Dermis microvascular lymphatic vessel endothelial cell (primary cell): ENCODE measurements at regions not wholly inside any gene's neighbourhood (a gene's known extent, or its start where the extent isn't known, plus 50 kb on each side); places are given as distances from the start of the nearest gene placed in this dataset.
A peak's percentile ranks its signal among the peaks of the same experiment; 100 is the strongest.
"Not testable (repeated sequence)": the region's sequence is repeated elsewhere in the genome, so short reads cannot be mapped to it uniquely, and the experiment has no call there.

ENCODE experiments used
- DNase-seq, 2 donors: peaks; one replicate each; pipeline versions ENCODE4 v3.0.0 to v3.0.0-alpha.2; 2010; ENCODE audit warnings: low read depth in 2 of 2

DNA sequence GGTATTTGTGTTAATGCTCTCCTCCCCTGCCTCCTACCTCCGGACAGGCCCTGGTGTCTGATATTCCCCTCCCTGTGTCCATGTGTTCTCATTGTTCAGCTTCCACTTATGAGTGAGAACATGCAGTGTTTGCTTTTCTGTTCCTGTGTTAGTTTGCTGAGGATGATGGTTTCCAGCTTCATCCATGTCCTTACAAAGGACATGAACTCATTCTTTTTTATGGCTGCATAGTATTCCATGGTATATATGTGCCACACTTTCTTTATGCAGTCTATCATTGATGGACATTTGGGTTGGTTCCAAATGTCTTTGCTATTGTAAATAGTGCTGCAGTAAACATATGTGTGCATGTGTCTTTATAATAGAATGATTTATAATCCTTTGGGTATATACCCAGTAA lies 105.2 kb upstream of the SNX2 start:
- not testable (repeated sequence) for DNase-seq

GRCh38 chr5:122673343-122673742 lies 101.5 kb upstream of the SNX2 start:
- DNase-seq = no peak

DNA sequence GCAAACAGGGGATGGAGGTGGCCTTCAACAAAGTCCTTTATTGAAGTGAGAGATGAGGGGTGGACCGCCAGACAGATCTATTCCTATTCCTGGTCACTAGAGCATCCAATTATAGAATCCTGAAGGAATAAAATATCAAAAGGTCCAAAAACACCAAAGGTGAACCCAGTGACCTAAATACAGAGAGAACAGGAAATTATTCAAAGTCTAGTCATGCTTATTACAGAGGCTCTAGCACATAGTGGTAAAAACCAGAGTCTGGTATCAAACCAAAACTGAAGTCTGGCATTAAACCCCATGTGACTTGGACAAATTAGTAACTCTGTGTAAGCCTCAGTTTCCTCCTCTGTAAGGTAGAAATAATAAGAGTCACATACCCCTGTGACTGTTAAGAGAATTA lies 100.5 kb upstream of the SNX2 start:
- no peak for DNase-seq

DNA sequence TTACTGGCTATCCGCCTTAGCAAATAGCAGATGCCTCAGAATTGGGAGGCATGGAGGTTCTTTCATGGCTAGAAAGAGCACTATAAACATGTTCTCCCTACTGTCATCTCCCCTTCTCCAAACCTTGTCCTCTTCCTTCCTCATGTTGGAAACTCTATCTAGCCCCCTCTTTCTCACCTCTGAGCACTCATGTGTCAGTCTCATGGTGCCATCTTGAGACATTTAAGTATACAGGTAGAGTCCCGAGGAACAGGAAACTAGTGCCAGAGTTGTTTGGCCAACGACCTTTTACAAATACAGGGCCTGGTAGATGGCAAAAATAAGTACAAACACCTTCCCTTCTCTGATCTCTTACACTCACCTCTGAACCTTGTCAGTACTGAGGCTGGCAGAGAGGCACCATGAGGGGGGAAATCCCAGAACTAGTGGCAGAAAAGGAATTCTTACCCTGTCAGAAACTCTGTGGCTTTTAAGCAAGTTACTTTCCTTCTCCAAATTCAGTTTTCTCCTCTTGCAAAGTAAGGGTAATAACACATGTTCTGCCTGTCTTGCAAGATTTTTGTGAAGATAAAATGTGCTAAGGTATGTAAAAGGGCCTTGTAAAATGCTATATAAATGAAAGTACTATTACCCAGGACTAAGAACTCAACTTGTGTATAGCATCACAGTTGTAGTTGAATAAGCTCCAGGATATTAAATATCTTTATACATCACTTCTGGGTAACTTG lies 94.1 kb upstream of the SNX2 start:
- DNase-seq = no peak

DNA sequence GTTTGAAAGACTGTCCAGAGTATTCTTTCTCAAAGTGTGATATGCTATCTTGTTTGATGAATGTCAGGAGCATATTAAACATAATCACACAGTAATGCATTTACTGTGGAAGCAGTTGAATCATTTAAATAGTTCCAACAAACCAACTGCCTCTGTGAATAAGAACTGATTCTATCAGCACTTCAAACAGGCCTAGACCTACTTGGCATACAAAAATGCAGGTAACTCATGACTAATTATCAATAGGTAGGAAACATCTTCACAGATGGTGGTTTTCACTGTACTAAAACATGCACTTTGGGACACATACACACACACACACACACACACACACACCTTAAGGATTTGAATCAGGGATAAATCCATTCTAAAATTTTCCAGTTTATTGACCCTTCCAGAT lies 91.2 kb upstream of the SNX2 start:
- no peak for DNase-seq

GRCh38 chr5:122690266-122690665 lies 84.6 kb upstream of the SNX2 start:
- no peak for DNase-seq

- DNase-seq = no peak
Observed at GRCh38 chr5:122691931-122692330, 82.9 kb upstream of the SNX2 start.

GRCh38 chr5:122693963-122694362 lies 80.9 kb upstream of the SNX2 start:
- DNase-seq = no peak

DNA sequence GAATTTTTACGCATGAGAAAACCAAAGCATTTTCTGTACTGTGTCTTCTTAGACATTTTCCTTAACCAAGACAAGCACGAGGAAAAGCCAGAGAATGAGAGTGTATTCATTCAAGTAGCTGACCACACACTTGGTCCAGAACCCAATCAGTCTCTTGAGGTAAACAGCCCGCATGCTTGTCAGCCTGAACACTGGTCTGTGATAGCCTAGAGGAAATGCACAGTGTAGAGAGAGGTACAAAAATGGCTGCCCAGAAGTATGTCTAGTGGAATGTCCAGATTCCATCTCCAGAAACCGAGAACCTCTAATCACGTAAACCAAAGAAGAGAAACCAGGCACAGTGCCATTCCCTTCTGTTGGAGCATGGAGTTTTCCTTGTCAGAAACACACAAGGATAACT lies 80.0 kb upstream of the SNX2 start:
- no peak for DNase-seq

DNA sequence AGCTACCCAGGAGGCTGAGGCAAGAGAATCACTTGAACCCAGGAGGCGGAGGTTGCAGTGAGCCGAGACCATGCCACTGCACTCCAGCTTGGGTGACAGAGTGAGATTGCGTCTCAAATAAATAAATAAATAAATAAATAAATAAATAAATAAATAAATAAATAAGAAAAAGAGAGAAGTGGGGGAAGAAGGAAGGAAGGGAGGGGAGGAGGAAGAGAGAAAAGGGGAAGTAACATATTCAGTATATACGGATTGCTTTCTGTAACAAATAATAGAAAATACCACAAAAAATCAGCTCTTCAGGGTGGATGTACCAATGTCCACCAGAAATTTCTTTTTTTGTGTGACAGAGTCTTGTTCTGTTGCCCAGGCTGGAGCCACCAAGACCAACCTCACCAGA lies 78.1 kb upstream of the SNX2 start:
- not testable (repeated sequence) for DNase-seq

DNA sequence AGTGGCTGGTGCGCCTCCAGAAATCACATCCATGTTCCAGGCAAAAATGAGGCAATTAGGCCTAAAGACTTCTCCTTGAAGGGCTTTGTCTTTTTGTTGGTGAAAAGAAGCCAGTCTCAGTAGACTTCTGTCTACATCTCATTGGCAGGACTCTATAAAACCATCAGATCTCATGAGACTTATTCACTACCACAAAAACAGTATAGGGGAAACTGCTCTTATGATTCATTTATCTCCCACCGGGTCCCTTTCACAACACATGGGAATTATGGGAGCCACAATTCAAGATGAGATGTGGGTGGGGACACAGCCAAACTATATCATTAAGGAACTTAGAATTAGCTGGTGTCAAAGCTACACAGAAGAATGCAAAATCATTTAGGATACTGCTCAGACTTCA lies 77.7 kb upstream of the SNX2 start:
- DNase-seq = no peak

- no peak for DNase-seq
Observed at GRCh38 chr5:122699201-122699600, 75.7 kb upstream of the SNX2 start.

- DNase-seq = no peak
Observed at GRCh38 chr5:122701640-122702523, 73.0 kb upstream of the SNX2 start.

DNA sequence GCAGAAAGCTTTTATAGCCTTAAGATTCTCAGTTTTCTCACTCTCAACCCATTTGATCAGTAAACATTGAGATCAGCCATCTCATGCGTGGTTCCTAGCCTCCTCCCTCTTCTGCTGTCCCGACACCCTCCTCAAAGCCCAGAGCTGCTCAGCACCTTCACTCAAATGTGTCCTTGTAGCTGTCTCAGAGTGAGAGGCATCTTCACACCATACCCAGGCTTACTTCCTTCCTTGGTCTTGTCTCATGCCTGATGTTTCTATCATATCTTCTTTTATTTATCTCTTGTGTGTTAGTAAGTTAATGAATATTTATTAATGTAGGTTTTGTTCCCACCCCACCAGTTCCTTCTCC lies 72.4 kb upstream of the SNX2 start:
- no peak for DNase-seq

DNA sequence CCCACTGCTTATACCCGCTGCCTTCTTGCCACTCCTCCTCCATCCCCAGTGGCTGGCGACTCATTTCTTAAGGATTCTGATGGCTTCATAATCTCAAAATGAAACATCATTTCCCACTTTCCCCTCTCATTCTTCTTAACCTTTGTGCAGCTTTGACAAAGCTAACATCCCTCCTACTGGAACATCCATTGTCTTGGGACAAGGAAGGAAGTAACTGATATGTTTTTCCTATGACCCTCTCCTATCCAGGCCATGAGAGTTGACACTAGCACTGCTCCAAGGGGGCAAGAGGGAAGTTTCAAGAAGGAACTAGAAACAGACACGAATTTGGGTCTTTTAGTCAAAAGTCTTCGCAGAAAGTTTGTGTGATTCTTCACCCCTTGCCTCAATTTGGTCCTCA lies 71.7 kb upstream of the SNX2 start:
- DNase-seq = no peak

DNA sequence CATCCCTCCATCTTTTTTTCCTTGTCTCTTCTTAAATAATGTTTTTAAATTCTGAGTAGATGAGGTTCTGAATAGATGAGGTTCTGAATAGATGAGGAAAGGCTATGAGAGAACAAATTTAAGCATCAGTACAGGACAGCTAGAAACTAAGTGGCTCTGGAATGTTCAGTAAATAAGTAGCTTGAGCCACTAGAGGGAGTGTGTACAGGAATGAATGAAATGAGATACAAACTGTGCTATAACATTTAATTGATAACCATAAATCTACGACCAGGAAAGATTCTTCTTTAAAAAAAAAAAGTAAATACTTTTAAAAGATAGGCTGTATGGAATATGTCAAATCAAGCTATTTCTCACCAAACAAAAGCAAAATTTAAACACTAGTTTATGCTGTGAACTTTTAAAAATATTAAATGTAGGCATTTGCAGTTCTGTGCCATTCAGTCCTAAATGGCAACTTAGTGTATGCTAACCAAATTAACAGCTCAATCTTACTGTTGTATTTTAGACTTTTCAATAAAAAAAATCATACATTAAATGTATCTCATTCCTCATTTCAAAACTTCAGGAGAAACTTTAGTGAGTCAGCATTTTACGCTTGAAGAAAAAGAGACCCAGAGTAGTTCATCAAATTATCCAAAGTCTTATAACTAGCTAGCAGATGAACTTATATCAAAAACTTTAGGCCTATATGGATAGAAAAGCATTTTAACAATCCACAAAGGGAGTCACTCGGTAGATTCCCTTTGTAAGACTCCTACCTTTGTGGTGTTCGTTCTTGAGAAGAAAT lies 70.4 kb upstream of the SNX2 start:
- DNase-seq = peak; percentile 59 to 73

- no peak for DNase-seq
Observed at GRCh38 chr5:122705851-122706250, 69.0 kb upstream of the SNX2 start.

DNA sequence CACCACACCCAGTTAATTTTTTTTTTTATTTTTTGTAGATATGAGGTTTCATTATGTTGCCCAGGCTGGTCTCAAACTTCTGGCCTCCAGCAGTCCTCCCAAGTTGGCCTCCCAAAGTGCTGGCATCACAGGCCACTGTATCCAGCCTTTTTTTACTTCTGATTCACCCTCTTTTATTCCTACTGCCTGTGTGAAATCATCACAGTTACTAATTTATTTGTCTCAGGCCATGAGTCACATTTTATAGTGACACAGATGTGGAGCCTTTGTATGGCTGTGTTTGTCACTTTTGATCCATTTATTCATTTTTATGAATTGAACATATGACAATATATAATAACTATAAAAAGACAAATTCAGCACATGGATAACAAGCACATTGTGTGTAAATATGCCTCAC lies 67.1 kb upstream of the SNX2 start:
- DNase-seq = no peak

DNA sequence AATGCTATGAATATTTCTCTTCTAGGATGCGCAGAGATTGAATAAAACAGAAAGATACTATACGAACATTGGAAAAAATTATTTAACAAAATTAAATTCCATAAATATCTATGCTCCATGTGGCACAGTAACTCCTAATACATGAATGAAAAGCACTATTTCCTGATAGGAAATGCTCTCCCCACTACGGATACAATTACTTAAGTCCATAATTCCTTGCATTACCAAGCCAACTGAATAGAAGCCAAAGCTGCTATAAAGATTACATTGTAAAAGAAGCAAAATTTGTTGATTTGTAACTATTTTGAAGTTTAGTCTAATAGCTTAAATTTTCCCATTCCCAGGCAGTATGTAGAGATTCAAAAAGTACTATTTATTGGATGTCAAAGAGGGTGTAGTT lies 61.8 kb upstream of the SNX2 start:
- peak; percentile 35 to 74 for DNase-seq

DNA sequence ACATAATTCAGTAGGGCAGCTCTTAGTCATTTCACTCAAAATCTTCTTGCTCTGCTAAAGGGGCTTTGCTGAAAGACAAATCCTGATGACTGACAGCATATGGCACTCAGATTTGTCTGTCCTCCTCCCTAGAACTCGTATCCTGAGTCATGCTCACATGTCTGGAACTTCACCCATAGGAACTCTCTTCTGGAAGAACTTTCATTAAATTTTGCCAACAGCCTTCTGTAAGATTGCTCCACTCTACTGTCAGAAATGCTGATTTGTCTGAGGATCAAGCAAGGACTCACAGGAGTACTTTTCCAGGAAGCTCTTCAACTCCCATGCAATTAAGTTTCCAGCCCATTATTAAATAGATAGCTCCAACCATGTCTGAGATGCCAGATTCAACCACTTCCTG lies 59.8 kb upstream of the SNX2 start:
- DNase-seq = no peak

GRCh38 chr5:122718611-122719010 lies 56.3 kb upstream of the SNX2 start:
- DNase-seq = no peak

- DNase-seq = no peak
Observed at GRCh38 chr5:122719991-122720746, 54.7 kb upstream of the SNX2 start.
